IMR-90 (cell line): ENCODE measurements at regions not wholly inside any gene's neighbourhood (a gene's known extent, or its start where the extent isn't known, plus 50 kb on each side); places are given as distances from the start of the nearest gene placed in this dataset.

ENCODE experiments used
- CEBPB ChIP-seq: IDR thresholded peaks from 2 replicates; pipeline ENCODE4 v1.6.1; 2012; ENCODE audit warnings: low read depth, low read length, improper control_type of control experiment
- TF ChIP-seq, protein P1 (sequence below): conservative IDR thresholded peaks from 2 replicates; pipeline ENCODE4 v1.5.1; 2012; ENCODE audit warnings: mild to moderate bottlenecking, low read depth, low read length, improper control_type of control experiment

DNA sequence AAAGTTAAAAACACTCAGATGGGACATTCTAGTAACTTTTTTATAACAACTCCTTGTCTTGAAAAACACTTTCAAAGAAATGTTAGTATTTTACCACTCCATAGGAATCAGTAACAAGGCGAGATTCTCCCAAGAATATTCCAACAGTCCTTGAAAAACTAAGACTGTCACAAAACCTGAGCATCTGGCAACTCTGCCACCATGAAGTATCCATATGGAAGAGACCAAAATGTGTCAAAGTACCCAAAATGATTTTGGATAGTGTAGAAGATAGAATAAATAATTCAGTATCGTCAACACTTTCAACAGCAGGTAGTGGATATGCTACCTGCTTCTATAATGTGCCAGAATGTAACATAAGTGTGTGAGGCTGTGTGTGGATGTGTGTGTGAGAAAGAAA, 361.8 kb downstream of the ZEB2 start:
- no peak for TF ChIP-seq CEBPB
- TF ChIP-seq, protein P1, sequence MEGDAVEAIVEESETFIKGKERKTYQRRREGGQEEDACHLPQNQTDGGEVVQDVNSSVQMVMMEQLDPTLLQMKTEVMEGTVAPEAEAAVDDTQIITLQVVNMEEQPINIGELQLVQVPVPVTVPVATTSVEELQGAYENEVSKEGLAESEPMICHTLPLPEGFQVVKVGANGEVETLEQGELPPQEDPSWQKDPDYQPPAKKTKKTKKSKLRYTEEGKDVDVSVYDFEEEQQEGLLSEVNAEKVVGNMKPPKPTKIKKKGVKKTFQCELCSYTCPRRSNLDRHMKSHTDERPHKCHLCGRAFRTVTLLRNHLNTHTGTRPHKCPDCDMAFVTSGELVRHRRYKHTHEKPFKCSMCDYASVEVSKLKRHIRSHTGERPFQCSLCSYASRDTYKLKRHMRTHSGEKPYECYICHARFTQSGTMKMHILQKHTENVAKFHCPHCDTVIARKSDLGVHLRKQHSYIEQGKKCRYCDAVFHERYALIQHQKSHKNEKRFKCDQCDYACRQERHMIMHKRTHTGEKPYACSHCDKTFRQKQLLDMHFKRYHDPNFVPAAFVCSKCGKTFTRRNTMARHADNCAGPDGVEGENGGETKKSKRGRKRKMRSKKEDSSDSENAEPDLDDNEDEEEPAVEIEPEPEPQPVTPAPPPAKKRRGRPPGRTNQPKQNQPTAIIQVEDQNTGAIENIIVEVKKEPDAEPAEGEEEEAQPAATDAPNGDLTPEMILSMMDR, result no peak
